IMR-90 (cell line): ENCODE measurements at regions not wholly inside any gene's neighbourhood (a gene's known extent, or its start where the extent isn't known, plus 50 kb on each side); places are given as distances from the start of the nearest gene placed in this dataset.

Experiments used
- ATAC-seq: fragments of 200-7000 bp; cut with Tn5 transposase; 2 replicates; pipeline ENCODE4 v1.9.1; 2020; ENCODE audit warnings: low read depth, mild to moderate bottlenecking, moderate library complexity
- BruUV-seq: library from RNA; stranded (reverse); fragments of 400-500 nt; replicated peaks from 2 replicates; lab custom pipeline; 2021; lab: Mats Ljungman, UMichigan
- CTCF ChIA-PET: fragments of 300-600 bp; formaldehyde crosslinking; extraction: SDS; loops from one replicate; lab custom pipeline; 2021; ENCODE audit warnings: antibody characterized with exemption; lab: Yijun Ruan, JAX
- POLR2A ChIA-PET: fragments of 300-600 bp; sonication (Branson Sonifier 250); formaldehyde crosslinking; loops from one replicate; lab custom pipeline; 2022; ENCODE audit warnings: antibody characterized with exemption; ENCODE audit not compliant: unreplicated experiment; lab: Charles Lee
- DNase-seq: peaks from one replicate; pipeline ENCODE4 v3.0.0; 2013
- H2AFZ ChIP-seq: replicated peaks from 2 replicates; pipeline ENCODE3; 2013; ENCODE audit warnings: low read length, mild to moderate bottlenecking; ENCODE audit not compliant: poor library complexity
- H2AK5ac ChIP-seq: 2 replicates; pipeline ENCODE4 v1.6.1; 2013; ENCODE audit warnings: low read depth, low read length, inconsistent platforms
- H2AK9ac ChIP-seq: replicated peaks from 2 replicates; pipeline ENCODE3; 2013; ENCODE audit warnings: mild to moderate bottlenecking, low read depth, low read length, moderate library complexity; ENCODE audit not compliant: poor library complexity
- H2BK120ac ChIP-seq: 2 replicates; pipeline ENCODE4 v1.6.1; 2013; ENCODE audit warnings: low read depth, low read length, inconsistent platforms
- H2BK15ac ChIP-seq: 3 replicates; pipeline ENCODE4 v1.6.1; 2013; ENCODE audit warnings: low read depth, low read length, inconsistent platforms
- H2BK20ac ChIP-seq: 2 replicates; pipeline ENCODE4 v1.6.1; 2013; ENCODE audit warnings: low read depth, mild to moderate bottlenecking, inconsistent platforms, low read length, moderate library complexity
- H2BK5ac ChIP-seq: 2 replicates; pipeline ENCODE4 v1.6.1; 2013; ENCODE audit warnings: mild to moderate bottlenecking, low read depth, low read length, inconsistent platforms; ENCODE audit not compliant: poor library complexity, severe bottlenecking
- H3K14ac ChIP-seq: replicated peaks from 2 replicates; pipeline ENCODE4 v1.6.1; 2013; ENCODE audit warnings: low read depth, low read length, inconsistent platforms
- H3K18ac ChIP-seq: 2 replicates; pipeline ENCODE4 v1.6.1; 2013; ENCODE audit warnings: low read depth, low read length, control low read depth
- H3K23ac ChIP-seq: 2 replicates; pipeline ENCODE4 v1.6.1; 2013; ENCODE audit warnings: low read depth, low read length, inconsistent platforms
- H3K27ac ChIP-seq: 2 replicates; pipeline ENCODE4 v1.5.1; 2013; ENCODE audit warnings: mild to moderate bottlenecking, control low read depth, low read length; ENCODE audit not compliant: insufficient read depth
- H3K27me3 ChIP-seq: 2 replicates; pipeline ENCODE4 v1.6.1; 2013; ENCODE audit warnings: low read length; ENCODE audit not compliant: control insufficient read depth, insufficient read depth
- H3K36me3 ChIP-seq: 2 replicates; pipeline ENCODE4 v1.6.1; 2013; ENCODE audit warnings: low read length, mixed read lengths; ENCODE audit not compliant: control insufficient read depth, insufficient read depth
- H3K4ac ChIP-seq: 2 replicates; pipeline ENCODE4 v1.6.1; 2013; ENCODE audit warnings: low read depth, low read length, inconsistent platforms
- H3K4me1 ChIP-seq: 2 replicates; pipeline ENCODE4 v1.6.1; 2013; ENCODE audit warnings: low read length, mixed read lengths; ENCODE audit not compliant: control insufficient read depth, insufficient read depth
- H3K4me2 ChIP-seq: 2 replicates; pipeline ENCODE4 v1.6.1; 2013; ENCODE audit warnings: low read depth, mild to moderate bottlenecking, control low read depth, low read length, moderate library complexity
- H3K4me3 ChIP-seq: 2 replicates; pipeline ENCODE4 v1.5.1; 2013; ENCODE audit warnings: low read depth, mild to moderate bottlenecking, control low read depth, low read length, moderate library complexity; ENCODE audit not compliant: insufficient read depth
- H3K56ac ChIP-seq: 2 replicates; pipeline ENCODE4 v1.6.1; 2013; ENCODE audit warnings: low read length, inconsistent platforms; ENCODE audit not compliant: insufficient read depth; ENCODE audit errors: extremely low read depth
- H3K79me1 ChIP-seq, 2 experiments: 2 replicates each; pipeline ENCODE4 v1.6.1; 2013; ENCODE audit warnings: low read length in 2 of 2, inconsistent platforms in 1 of 2, low read depth in 1 of 2
- H3K9ac ChIP-seq: 2 replicates; pipeline ENCODE4 v1.6.1; 2013; ENCODE audit warnings: low read depth, low read length, control low read depth
- H3K9me1 ChIP-seq: 2 replicates; pipeline ENCODE4 v1.6.1; 2013; ENCODE audit warnings: low read length, inconsistent platforms; ENCODE audit not compliant: insufficient read depth
- H3K9me3 ChIP-seq: 2 replicates; pipeline ENCODE4 v1.6.1; 2013; ENCODE audit warnings: low read length; ENCODE audit not compliant: control insufficient read depth, insufficient read depth
- H4K20me1 ChIP-seq: 2 replicates; pipeline ENCODE4 v1.6.1; 2013; ENCODE audit warnings: low read length, inconsistent platforms; ENCODE audit not compliant: insufficient read depth
- H4K5ac ChIP-seq: 2 replicates; pipeline ENCODE4 v1.6.1; 2013; ENCODE audit warnings: mild to moderate bottlenecking, low read depth, low read length, control low read depth
- H4K8ac ChIP-seq, 2 experiments: 2 replicates each; pipeline ENCODE4 v1.6.1; 2013; ENCODE audit warnings: low read depth in 2 of 2, low read length in 2 of 2, control low read depth in 1 of 2, inconsistent platforms in 1 of 2
- H4K91ac ChIP-seq: 2 replicates; pipeline ENCODE4 v1.6.1; 2013; ENCODE audit warnings: low read depth, low read length, inconsistent platforms; ENCODE audit not compliant: insufficient read depth
- BHLHE40 ChIP-seq: fragments of 150-350 bp; IDR thresholded peaks from 2 replicates; pipeline ENCODE4 v1.6.1; 2016; ENCODE audit warnings: mild to moderate bottlenecking, low read depth, low read length
- CEBPB ChIP-seq: IDR thresholded peaks from 2 replicates; pipeline ENCODE4 v1.6.1; 2012; ENCODE audit warnings: low read depth, low read length, improper control_type of control experiment
- CHD1 ChIP-seq: IDR thresholded peaks from 2 replicates; pipeline ENCODE4 v1.6.1; 2012; ENCODE audit warnings: low read depth, low read length, improper control_type of control experiment
- CTCF ChIP-seq: conservative IDR thresholded peaks from 2 replicates; pipeline ENCODE4 v1.5.1; 2012; ENCODE audit warnings: mild to moderate bottlenecking, low read depth, low read length, improper control_type of control experiment
- ELK1 ChIP-seq: fragments of 150-350 bp; IDR thresholded peaks from 2 replicates; pipeline ENCODE4 v1.6.1; 2016; ENCODE audit warnings: low read depth, mild to moderate bottlenecking, low read length, moderate library complexity, borderline replicate concordance
- FOS ChIP-seq: fragments of 150-350 bp; IDR thresholded peaks from 2 replicates; pipeline ENCODE4 v1.6.1; 2016; ENCODE audit warnings: low read depth, low read length
- MAFK ChIP-seq: IDR thresholded peaks from 2 replicates; pipeline ENCODE4 v1.6.1; 2012; ENCODE audit warnings: low read depth, low read length, improper control_type of control experiment
- MAZ ChIP-seq: IDR thresholded peaks from 2 replicates; pipeline ENCODE4 v1.6.1; 2012; ENCODE audit warnings: low read depth, mild to moderate bottlenecking, low read length, improper control_type of control experiment, moderate library complexity, borderline replicate concordance
- MXI1 ChIP-seq: IDR thresholded peaks from 2 replicates; pipeline ENCODE4 v1.6.1; 2012; ENCODE audit warnings: low read depth, mild to moderate bottlenecking, low read length, moderate library complexity, borderline replicate concordance
- NFE2L2 ChIP-seq: fragments of 150-350 bp; IDR thresholded peaks from 2 replicates; pipeline ENCODE4 v1.6.1; 2016; ENCODE audit warnings: low read depth, mild to moderate bottlenecking, low read length
- POLR2A ChIP-seq: IDR thresholded peaks from 2 replicates; pipeline ENCODE4 v1.6.1; 2012; ENCODE audit warnings: mild to moderate bottlenecking, low read depth, low read length
- RAD21 ChIP-seq: IDR thresholded peaks from 2 replicates; pipeline ENCODE4 v1.6.1; 2012; ENCODE audit warnings: low read length, improper control_type of control experiment
- RCOR1 ChIP-seq: IDR thresholded peaks from 2 replicates; pipeline ENCODE4 v1.6.1; 2012; ENCODE audit warnings: mild to moderate bottlenecking, low read length, improper control_type of control experiment; ENCODE audit not compliant: insufficient replicate concordance
- RFX5 ChIP-seq: IDR thresholded peaks from 2 replicates; pipeline ENCODE4 v1.8.0; 2012; ENCODE audit warnings: low read depth, mild to moderate bottlenecking, low read length, moderate library complexity
- SMC3 ChIP-seq: fragments of 150-350 bp; IDR thresholded peaks from 2 replicates; pipeline ENCODE4 v1.6.1; 2016; ENCODE audit warnings: low read depth, mild to moderate bottlenecking, antibody characterized with exemption, low read length, moderate library complexity
- USF2 ChIP-seq: fragments of 150-350 bp; IDR thresholded peaks from 2 replicates; pipeline ENCODE4 v1.6.1; 2017; ENCODE audit warnings: mild to moderate bottlenecking, antibody characterized with exemption, low read length, low read depth
- WGBS, 2 experiments: methylation state at CpG; one replicate each; pipeline versions ENCODE4 v1.1.5 to v1.1.7; 2013; ENCODE audit warnings: missing lambda C conversion rate in 2 of 2; ENCODE audit not compliant: insufficient read length in 1 of 2; ENCODE audit errors: extremely low coverage in 2 of 2; 5-methylcytosine and 5-hydroxymethylcytosine counted together
- dilution Hi-C: fragments of 300-500 bp; cut with HindIII; formaldehyde crosslinking; loops from one replicate; pipeline ENCODE4 v1.14.3; 2018; ENCODE audit warnings: low sequenced_read_pairs; ENCODE audit not compliant: unreplicated experiment
- in situ Hi-C: fragments of 300-500 bp; cut with MboI; formaldehyde crosslinking; loops from 3 replicates; pipeline ENCODE4 v1.14.3; 2019; ENCODE audit warnings: low sequenced_read_pairs, inconsistent platforms, mixed read lengths
- intact Hi-C: fragments of 100-400 bp; cut with micrococcal nuclease; formaldehyde crosslinking; loops from 2 replicates; pipeline ENCODE4 v1.10.0; 2022

- H2BK20ac ChIP-seq = no peak overlapping the region
- no peaks in the 10 kb centered on the region for H3K27me3 ChIP-seq
- no peak overlapping the region for H3K27ac ChIP-seq
- H3K56ac ChIP-seq = no peak overlapping the region
- ChIA-PET POLR2A (no interaction called here), CTCF (no interaction called here)
- no peak for ATAC-seq
- H3K4me1 ChIP-seq = no peaks in the 10 kb centered on the region
- H3K79me1 ChIP-seq = no peaks in the 10 kb centered on the region
- no peak overlapping the region for H2AK5ac ChIP-seq
- H3K4me2 ChIP-seq = no peak overlapping the region
- no peak overlapping the region for H3K14ac ChIP-seq
- no CpG with 5 or more reads among the region's 1 CpG for WGBS, 2 experiments
- TF ChIP-seq CHD1 (no peak), USF2 (no peak), MAFK (no peak), MXI1 (no peak), FOS (no peak), RFX5 (no peak), SMC3 (no peak), RCOR1 (no peak), RAD21 (no peak), POLR2A (no peak), CEBPB (no peak), MAZ (no peak), BHLHE40 (no peak), NFE2L2 (no peak), ELK1 (no peak), CTCF (no peak)
- BruUV-seq = no TSS peak
- no peaks in the 10 kb centered on the region for H3K9me1 ChIP-seq
- H4K8ac ChIP-seq = no peak overlapping the region
- no peak overlapping the region for H3K18ac ChIP-seq
- no peaks in the 10 kb centered on the region for H3K9me3 ChIP-seq
- H3K4ac ChIP-seq = no peak overlapping the region
- no peak overlapping the region for H2AFZ ChIP-seq
- dilution Hi-C loops (no loop called here), intact Hi-C loops (no loop called here), in situ Hi-C loops (no loop called here)
- no peak overlapping the region for H2BK120ac ChIP-seq
- no peaks in the 10 kb centered on the region for H3K36me3 ChIP-seq
- no peak overlapping the region for H4K91ac ChIP-seq
- H2BK5ac ChIP-seq = no peak overlapping the region
- no peak overlapping the region for H2BK15ac ChIP-seq
- H3K23ac ChIP-seq = no peak overlapping the region
- no peaks in the 10 kb centered on the region for H4K20me1 ChIP-seq
- H3K9ac ChIP-seq = no peak overlapping the region
- DNase-seq = no peak
- H2AK9ac ChIP-seq = no peak overlapping the region
- no peak overlapping the region for H3K4me3 ChIP-seq
- H4K5ac ChIP-seq = no peak overlapping the region
Observed at GRCh38 chr2:81276595-81276994, 972.0 kb upstream of the LRRTM1 start.
